Panc1 (cell line): ENCODE measurements at regions not wholly inside any gene's neighbourhood (a gene's known extent, or its start where the extent isn't known, plus 50 kb on each side); places are given as distances from the start of the nearest gene placed in this dataset.

Source experiments
- CTCF ChIP-seq: fragments of 450-650 bp; IDR thresholded peaks from 2 replicates; pipeline ENCODE4 v1.5.1; 2017; ENCODE audit warnings: mild to moderate bottlenecking
- SIN3A ChIP-seq: IDR thresholded peaks from 2 replicates; pipeline ENCODE4 v1.6.1; 2012; ENCODE audit warnings: low read depth, mild to moderate bottlenecking, low read length, moderate library complexity, borderline replicate concordance; ENCODE audit not compliant: insufficient read depth

GRCh38 chr18:75588412-75588811 is 160.9 kb upstream of the SMIM21 start:
- no peak for TF ChIP-seq SIN3A
- no peak for TF ChIP-seq CTCF
